ENCODE measurements at regions not wholly inside any gene's neighbourhood (a gene's known extent, or its start where the extent isn't known, plus 50 kb on each side); places are given as distances from the start of the nearest gene placed in this dataset.

DNA sequence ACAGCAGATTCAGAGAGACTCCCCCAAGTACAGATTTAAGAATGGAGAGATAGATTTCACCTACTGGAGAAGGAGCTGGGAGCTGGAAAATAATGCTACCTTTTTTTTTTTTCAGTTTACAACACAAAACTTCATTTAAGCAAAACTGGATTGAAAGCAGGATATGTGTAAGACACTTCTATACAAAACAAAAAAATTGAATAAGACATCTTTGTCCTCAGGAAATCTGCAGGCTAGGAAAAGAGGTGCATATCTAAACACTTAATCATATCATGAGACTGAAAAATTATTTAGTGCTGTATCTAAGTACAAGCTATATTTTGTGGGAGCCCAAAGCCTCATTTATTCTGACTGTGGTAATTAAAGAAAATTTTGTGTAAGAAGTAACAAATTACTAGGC, 516.1 kb downstream of the ZIC1 start:
- CTCF ChIA-PET = no interaction called here
- POLR2A ChIA-PET (ENCODE audit: low non-redundant PET) = no interaction called here

DNA sequence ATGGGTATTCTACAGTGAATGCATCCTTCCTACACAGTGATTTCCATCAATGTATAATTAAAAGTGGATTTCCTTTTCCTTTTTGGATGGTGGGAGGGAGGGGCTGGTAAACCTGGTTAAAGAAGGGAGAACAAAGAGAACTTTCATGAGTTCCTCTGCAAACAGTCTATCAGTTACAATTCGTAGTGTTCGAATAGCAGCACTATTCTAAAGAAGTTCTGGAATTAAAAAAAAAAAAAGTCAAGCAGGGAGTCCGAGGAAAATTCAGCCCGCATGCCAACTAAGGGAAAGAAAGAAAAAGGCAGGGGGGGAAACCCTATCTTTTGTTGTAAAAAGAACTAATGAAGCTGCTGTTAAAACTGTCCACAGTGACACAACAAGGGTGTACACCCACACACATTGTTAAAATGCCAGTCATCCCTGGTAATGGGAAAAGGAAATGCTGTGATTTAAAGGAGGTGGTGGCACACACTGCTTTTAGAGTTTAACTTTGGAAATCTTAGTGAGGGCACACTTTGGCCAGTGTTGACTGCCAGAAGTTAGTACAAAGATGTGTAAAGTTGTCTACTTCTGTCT, 521.2 kb downstream of the ZIC1 start:
- DNase-seq (ENCODE audit: low spot score) = peak; percentile 95
- ChIA-PET CTCF (interaction anchor here (1.1 kb wide), 1 partner anchor 15 kb away, joined by 5 read pairs; no protein-coding TSS in a partner anchor), POLR2A (ENCODE audit: low non-redundant PET) (interaction anchor here (0.9 kb wide), 1 partner anchor 16 kb away, joined by 5 read pairs; no protein-coding TSS in a partner anchor)
- Histone ChIP-seq H3K4me3 (ENCODE audit: low read depth, low read length, poor library complexity, severe bottlenecking) (peak overlapping the region; percentile 11), H3K27ac (ENCODE audit: low read depth, low read length, poor library complexity, severe bottlenecking) (peak overlapping the region; percentile 64), H3K36me3 (ENCODE audit: insufficient read depth, low read length, poor library complexity, severe bottlenecking) (no peaks in the 10 kb centered on the region), H3K27me3 (replicated peaks; ENCODE audit: insufficient read depth, low read depth, low read length, poor library complexity) (no peaks in the 10 kb centered on the region), H3K9me3 (ENCODE audit: low read depth, low read length, poor library complexity, severe bottlenecking) (no peaks in the 10 kb centered on the region), H3K4me1 (ENCODE audit: insufficient read depth, low read length, poor library complexity, severe bottlenecking) (peaks cover 50% of the 10 kb centered on the region)
- no peak for TF ChIP-seq EZH2 (IDR thresholded peaks at IDR 0.05; ENCODE audit: borderline replicate concordance, low read depth, low read length, poor library complexity, severe bottlenecking)
- no peak for TF ChIP-seq CTCF (conservative IDR thresholded peaks at IDR 0.05; ENCODE audit: low read depth, low read length)
- intact Hi-C loops (cut with micrococcal nuclease; ENCODE audit: unreplicated experiment) = loop anchor here (5.0 kb wide), 1 partner anchor 147 kb away; no protein-coding TSS in a partner anchor
- no TSS peak for BruUV-seq (replicated peaks)

More for the DNA sequence above, 516.1 kb downstream of the ZIC1 start:
- no TSS peak for BruUV-seq (replicated peaks)
- Histone ChIP-seq H3K36me3 (ENCODE audit: insufficient read depth, low read length, poor library complexity, severe bottlenecking) (no peaks in the 10 kb centered on the region), H3K4me1 (ENCODE audit: insufficient read depth, low read length, poor library complexity, severe bottlenecking) (peaks cover 15% of the 10 kb centered on the region), H3K27me3 (replicated peaks; ENCODE audit: insufficient read depth, low read depth, low read length, poor library complexity) (no peaks in the 10 kb centered on the region), H3K9me3 (ENCODE audit: low read depth, low read length, poor library complexity, severe bottlenecking) (no peaks in the 10 kb centered on the region), H3K27ac (ENCODE audit: low read depth, low read length, poor library complexity, severe bottlenecking) (no peak overlapping the region), H3K4me3 (ENCODE audit: low read depth, low read length, poor library complexity, severe bottlenecking) (no peak overlapping the region)
- DNase-seq (ENCODE audit: low spot score) = no peak
- intact Hi-C loops (cut with micrococcal nuclease; ENCODE audit: unreplicated experiment) = no loop called here
- no peak for TF ChIP-seq CTCF (conservative IDR thresholded peaks at IDR 0.05; ENCODE audit: low read depth, low read length)
- no peak for TF ChIP-seq EZH2 (IDR thresholded peaks at IDR 0.05; ENCODE audit: borderline replicate concordance, low read depth, low read length, poor library complexity, severe bottlenecking)

DNA sequence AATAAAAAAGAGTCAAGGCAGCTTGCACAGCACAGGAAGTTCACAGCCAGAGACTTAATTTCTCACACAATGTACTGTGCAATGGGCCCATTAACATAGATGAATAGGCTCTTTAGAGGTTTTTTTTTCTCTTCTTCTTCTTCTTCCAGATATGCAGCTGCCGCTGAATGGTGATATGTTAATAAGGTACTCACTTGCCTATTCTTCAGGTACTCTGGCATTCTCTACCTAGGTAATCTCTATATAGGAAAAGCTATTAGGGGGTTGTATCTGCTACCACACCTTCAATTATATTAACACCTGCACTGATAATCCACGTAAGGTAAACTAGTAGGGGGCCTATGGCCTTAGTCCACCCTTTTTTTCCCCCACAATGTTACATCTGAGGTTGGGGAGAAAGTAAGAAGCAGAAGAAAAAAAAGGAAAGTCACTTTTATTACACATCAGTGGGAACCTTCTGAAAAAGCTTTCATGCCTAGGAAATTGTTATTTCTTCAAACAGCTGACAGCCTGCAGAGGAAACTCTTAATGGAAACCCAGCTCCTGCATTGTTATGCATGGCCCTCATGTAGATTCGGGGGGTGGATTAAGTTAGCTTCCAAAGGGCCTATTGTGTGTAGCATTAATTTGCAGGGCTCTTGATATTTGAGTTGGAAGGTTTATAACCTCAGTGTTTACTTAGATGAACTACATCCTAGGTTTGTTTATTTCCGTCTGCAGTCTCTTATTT, 525.5 kb downstream of the ZIC1 start:
- Histone ChIP-seq H3K27ac (ENCODE audit: low read depth, low read length, poor library complexity, severe bottlenecking) (peak overlapping the region; percentile 9), H3K9me3 (ENCODE audit: low read depth, low read length, poor library complexity, severe bottlenecking) (no peaks in the 10 kb centered on the region), H3K4me1 (ENCODE audit: insufficient read depth, low read length, poor library complexity, severe bottlenecking) (peaks cover 46% of the 10 kb centered on the region), H3K36me3 (ENCODE audit: insufficient read depth, low read length, poor library complexity, severe bottlenecking) (no peaks in the 10 kb centered on the region), H3K4me3 (ENCODE audit: low read depth, low read length, poor library complexity, severe bottlenecking) (no peak overlapping the region), H3K27me3 (replicated peaks; ENCODE audit: insufficient read depth, low read depth, low read length, poor library complexity) (no peaks in the 10 kb centered on the region)
- no peak for TF ChIP-seq CTCF (conservative IDR thresholded peaks at IDR 0.05; ENCODE audit: low read depth, low read length)
- no peak for TF ChIP-seq EZH2 (IDR thresholded peaks at IDR 0.05; ENCODE audit: borderline replicate concordance, low read depth, low read length, poor library complexity, severe bottlenecking)
- ChIA-PET CTCF (interaction anchor here (0.6 kb wide), 1 partner anchor 524 kb away, joined by 9 read pairs; no protein-coding TSS in a partner anchor), POLR2A (ENCODE audit: low non-redundant PET) (no interaction called here)
- DNase-seq (ENCODE audit: low spot score) = peak; percentile 88
- intact Hi-C loops (cut with micrococcal nuclease; ENCODE audit: unreplicated experiment) = loop anchor here (5.0 kb wide), 1 partner anchor 143 kb away; no protein-coding TSS in a partner anchor
- BruUV-seq (replicated peaks) = no TSS peak

Data from A673 (cell line).